Activated CD8-positive, alpha-beta memory T cell treated with anti-CD3 and anti-CD28 coated beads, Interleukin-2, amount 10 ng/mL, durations not matched to agents 7 days and 5 days (primary cell): ENCODE measurements at regions not wholly inside any gene's neighbourhood (a gene's known extent, or its start where the extent isn't known, plus 50 kb on each side); places are given as distances from the start of the nearest gene placed in this dataset.

Source experiments
- ATAC-seq: fragments of 150-1000 bp; cut with Tn5 transposase; one replicate; pipeline ENCODE4 v1.10.0; 2021; ENCODE audit warnings: moderate library complexity
- CTCF ChIA-PET: fragments of 350-600 bp; sonication (Branson Sonifier 250); formaldehyde crosslinking; loops from one replicate; lab custom pipeline; 2021; ENCODE audit warnings: antibody characterized with exemption; lab: Charles Lee
- DNase-seq: peaks from one replicate; pipeline ENCODE4 v3.0.0-alpha.2; 2020
- H3K27ac Mint-ChIP-seq: one replicate; pipeline ENCODE4 v1.8.0; 2021; ENCODE audit warnings: mild to moderate bottlenecking, mixed read lengths
- H3K27me3 Mint-ChIP-seq: one replicate; pipeline ENCODE4 v1.8.0; 2021; ENCODE audit warnings: mixed read lengths
- H3K36me3 Mint-ChIP-seq: one replicate; pipeline ENCODE4 v1.8.0; 2021; ENCODE audit warnings: mild to moderate bottlenecking, mixed read lengths
- H3K4me1 Mint-ChIP-seq: one replicate; pipeline ENCODE4 v1.8.0; 2021; ENCODE audit warnings: mixed read lengths
- H3K4me3 Mint-ChIP-seq: one replicate; pipeline ENCODE4 v1.8.0; 2021; ENCODE audit warnings: mild to moderate bottlenecking, moderate library complexity, mixed read lengths
- H3K9me3 Mint-ChIP-seq: one replicate; pipeline ENCODE4 v1.8.0; 2022; ENCODE audit warnings: low read depth, mixed read lengths

DNA sequence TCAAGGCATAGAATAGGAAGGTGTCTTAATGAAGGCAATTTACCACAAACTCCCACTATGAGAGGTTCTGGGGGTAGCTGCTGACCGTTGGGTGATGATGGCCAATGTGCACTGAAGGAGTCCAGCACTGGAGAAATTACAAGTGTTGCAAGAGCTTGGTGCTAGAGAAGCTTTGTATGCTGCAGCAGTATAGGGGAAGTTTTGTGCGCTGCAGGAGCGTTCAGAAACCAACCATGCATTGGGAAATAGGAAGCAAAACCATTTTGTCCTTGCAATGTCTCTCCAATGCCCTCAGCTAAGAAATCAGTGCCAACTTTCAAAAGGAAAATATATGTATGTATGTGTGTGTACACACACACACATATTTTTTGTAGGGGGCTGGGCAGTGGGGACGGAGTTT lies 441.6 kb upstream of the NAALADL2 start:
- DNase-seq (no peak), ATAC-seq (no peak)
- CTCF ChIA-PET: no interaction called here
- H3K9me3 Mint-ChIP-seq: peaks cover 2% of the 10 kb centered on the region
- H3K27me3 Mint-ChIP-seq: no peaks in the 10 kb centered on the region
- no peak overlapping the region for H3K27ac Mint-ChIP-seq
- no peaks in the 10 kb centered on the region for H3K36me3 Mint-ChIP-seq
- no peak overlapping the region for H3K4me3 Mint-ChIP-seq
- no peaks in the 10 kb centered on the region for H3K4me1 Mint-ChIP-seq

DNA sequence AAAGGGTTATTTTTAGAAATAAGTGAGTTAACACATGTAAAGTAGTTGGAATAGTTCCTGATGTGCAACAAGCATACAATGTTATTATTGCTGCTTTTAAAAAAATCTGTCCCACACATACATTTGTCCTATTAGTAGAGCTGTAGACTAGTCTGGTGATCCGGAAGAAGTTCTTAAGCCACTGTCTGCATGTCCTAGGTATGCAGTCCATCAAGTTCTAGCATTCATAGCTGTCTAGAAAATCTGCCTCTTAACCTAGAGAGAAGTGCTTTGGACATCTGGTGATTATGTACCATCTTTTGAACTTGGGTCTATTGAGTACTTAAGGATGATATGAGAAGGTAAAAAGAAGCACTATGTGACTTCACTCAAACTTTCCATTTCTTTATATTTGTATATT lies 439.9 kb upstream of the NAALADL2 start:
- no peaks in the 10 kb centered on the region for H3K27me3 Mint-ChIP-seq
- H3K36me3 Mint-ChIP-seq: no peaks in the 10 kb centered on the region
- no peak overlapping the region for H3K27ac Mint-ChIP-seq
- peaks cover 2% of the 10 kb centered on the region for H3K9me3 Mint-ChIP-seq
- H3K4me3 Mint-ChIP-seq: no peak overlapping the region
- ATAC-seq (no peak), DNase-seq (no peak)
- no peaks in the 10 kb centered on the region for H3K4me1 Mint-ChIP-seq
- CTCF ChIA-PET: no interaction called here

DNA sequence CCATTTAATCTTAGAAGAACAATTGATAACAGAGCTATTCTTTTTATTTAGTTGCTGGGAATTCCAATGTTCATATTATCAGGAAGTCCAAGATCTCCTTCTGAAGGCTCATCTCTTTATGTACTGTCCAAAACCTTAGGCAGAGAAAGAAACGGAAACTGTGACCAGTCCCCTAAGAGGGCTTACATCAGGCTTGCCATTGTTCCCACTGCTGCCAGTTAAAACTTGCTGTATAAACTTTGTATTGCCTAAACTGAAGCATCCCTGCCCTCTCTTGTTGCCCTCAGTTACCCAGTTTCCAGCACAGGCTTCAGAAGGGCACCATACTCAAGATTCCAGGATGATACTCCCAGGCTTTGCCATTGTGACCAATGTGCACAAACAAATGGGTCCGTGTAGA lies 435.2 kb upstream of the NAALADL2 start:
- Mint-ChIP-seq H3K9me3 (no peaks in the 10 kb centered on the region), H3K27me3 (no peaks in the 10 kb centered on the region), H3K4me3 (no peak overlapping the region), H3K4me1 (no peaks in the 10 kb centered on the region), H3K27ac (no peak overlapping the region), H3K36me3 (no peaks in the 10 kb centered on the region)
- DNase-seq (no peak), ATAC-seq (no peak)
- CTCF ChIA-PET: no interaction called here

DNA sequence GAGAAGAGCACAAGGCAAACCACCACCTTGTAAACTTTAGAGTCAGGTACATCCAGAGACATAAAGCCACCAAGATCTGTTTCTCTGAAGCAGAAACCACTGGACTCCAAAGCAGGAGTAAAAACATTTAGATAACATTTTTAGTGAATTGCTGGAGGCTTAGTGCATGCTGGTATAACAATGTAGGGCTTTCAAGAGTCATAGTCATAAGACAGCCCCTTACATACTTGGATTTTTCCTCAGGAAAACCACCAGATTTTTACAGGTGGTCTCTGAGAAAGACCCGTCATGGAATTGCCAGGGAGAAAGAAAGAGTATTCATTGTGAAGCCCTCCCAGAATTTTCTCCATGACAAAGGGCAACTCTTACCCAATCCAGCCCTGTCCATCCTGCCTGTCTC lies 434.5 kb upstream of the NAALADL2 start:
- Mint-ChIP-seq H3K27ac (no peak overlapping the region), H3K9me3 (no peaks in the 10 kb centered on the region), H3K27me3 (no peaks in the 10 kb centered on the region), H3K4me1 (no peaks in the 10 kb centered on the region), H3K4me3 (no peak overlapping the region), H3K36me3 (no peaks in the 10 kb centered on the region)
- ATAC-seq (no peak), DNase-seq (no peak)
- CTCF ChIA-PET: no interaction called here

DNA sequence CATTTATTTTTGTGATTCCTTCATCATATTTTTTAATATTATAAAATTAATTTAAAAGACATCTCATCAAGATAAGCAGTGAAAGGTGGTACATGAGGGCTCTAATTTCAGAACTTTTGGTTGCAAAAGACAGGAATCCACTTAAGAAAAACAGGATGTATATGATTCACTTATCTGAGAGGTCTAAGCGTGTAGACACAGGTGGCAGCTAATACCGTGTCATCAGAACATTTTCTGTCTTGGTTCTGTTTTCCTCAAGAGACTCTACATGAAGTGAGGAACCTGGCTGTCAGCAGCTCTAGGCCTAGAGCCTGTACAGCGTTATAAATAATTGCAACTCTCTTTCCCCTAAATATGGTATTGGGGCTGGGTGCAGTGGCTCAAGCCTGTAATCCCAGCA lies 433.7 kb upstream of the NAALADL2 start:
- H3K4me1 Mint-ChIP-seq: no peaks in the 10 kb centered on the region
- H3K27me3 Mint-ChIP-seq: no peaks in the 10 kb centered on the region
- CTCF ChIA-PET: no interaction called here
- H3K9me3 Mint-ChIP-seq: no peaks in the 10 kb centered on the region
- no peak overlapping the region for H3K4me3 Mint-ChIP-seq
- ATAC-seq (no peak), DNase-seq (no peak)
- no peaks in the 10 kb centered on the region for H3K36me3 Mint-ChIP-seq
- H3K27ac Mint-ChIP-seq: no peak overlapping the region

DNA sequence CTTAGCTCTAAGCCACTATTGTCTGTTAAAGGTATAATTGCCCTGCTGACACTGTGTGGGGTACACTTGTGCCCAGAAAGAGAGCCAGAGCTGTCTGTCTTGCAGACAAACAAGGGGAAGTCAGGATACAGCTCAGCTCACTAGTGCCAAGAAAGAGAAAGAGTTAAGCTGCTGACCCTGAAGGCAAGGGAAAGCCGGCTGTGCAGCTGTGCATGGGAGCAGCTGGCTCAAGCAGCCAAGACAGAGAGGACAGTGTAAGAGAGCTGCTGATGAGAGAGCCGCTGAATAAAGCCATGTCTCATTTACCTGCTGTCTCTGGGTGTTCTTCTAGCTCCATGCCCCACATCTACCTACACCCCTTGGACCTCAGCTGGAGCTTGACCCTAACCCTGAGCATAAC lies 428.1 kb upstream of the NAALADL2 start:
- Mint-ChIP-seq H3K4me1 (no peaks in the 10 kb centered on the region), H3K4me3 (no peak overlapping the region), H3K36me3 (no peaks in the 10 kb centered on the region), H3K27ac (no peak overlapping the region), H3K9me3 (no peaks in the 10 kb centered on the region), H3K27me3 (no peaks in the 10 kb centered on the region)
- ATAC-seq (no peak), DNase-seq (no peak)
- CTCF ChIA-PET: no interaction called here

DNA sequence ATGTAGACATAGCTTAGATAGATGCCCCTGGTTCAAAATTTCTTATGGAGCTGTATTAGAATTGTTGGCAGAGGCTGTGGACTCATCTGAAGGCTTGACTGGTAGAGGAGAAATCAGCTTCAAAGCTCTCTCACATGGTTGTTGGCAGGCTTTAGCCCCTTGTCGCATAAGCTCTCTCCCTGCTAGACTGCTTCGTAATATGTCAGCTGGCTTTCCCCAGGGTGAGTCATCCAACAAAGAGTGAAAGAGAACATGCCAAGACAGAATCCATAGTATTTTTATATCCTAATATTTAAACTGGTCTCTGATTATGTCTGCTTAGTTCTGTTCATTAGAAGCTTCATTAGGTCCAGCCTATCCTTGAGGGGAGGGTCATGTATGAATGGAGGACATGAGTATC lies 427.4 kb upstream of the NAALADL2 start:
- Mint-ChIP-seq H3K4me1 (no peaks in the 10 kb centered on the region), H3K4me3 (no peak overlapping the region), H3K9me3 (no peaks in the 10 kb centered on the region), H3K27me3 (no peaks in the 10 kb centered on the region), H3K27ac (no peak overlapping the region), H3K36me3 (no peaks in the 10 kb centered on the region)
- no peak for DNase-seq
- CTCF ChIA-PET: no interaction called here
- no peak for ATAC-seq

DNA sequence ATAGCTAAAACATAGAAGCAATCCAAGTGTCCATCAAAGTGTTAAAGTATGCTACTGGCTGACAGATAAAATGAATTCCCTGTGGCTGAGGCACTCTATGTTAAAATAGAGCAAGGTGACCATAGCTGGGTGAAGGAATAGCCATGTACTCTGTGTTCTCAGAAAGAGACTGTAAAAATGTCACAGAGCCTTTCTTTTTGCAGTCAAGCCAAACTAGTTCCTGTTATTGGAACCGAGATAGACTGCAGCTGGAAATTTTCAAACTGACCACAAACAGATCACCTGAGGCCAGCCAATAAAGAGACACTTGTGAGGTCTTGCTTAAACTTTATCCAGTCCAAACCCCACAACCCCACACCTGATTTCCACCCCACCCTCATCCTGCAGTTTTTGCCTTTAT lies 422.8 kb upstream of the NAALADL2 start:
- H3K27ac Mint-ChIP-seq: no peak overlapping the region
- no peak for DNase-seq

DNA sequence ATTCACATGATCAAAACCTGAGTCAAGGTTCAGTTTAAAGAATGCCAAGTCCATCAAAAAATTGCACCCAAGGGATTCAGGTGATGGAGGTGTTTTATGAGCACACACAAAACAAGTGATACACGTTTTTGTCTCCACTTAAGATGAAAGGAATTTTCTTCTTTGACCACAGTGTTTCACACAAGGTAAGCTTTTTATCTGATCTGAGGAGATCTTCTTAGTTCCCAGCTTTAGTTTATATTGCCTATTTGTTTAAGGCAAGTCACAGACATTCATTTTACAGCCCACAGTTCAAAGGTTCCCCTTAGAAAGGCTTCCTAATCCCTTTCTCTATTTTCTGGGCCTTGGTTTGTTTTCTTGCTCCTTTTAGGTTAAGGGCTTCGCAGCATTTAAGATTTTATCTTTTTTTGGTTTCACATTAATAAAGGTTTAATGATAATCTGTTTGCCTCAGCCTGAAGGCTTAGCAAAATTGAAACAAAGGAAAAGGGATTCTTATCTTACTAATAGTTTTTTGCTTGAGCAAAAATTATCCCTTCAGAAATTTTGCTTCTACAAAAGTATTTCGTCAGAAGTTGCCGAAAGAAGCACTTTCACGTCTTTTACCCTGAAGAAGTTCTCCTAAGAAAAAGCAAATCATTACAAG lies 420.5 kb upstream of the NAALADL2 start:
- ATAC-seq (no peak), DNase-seq (no peak)
- CTCF ChIA-PET: no interaction called here
- H3K9me3 Mint-ChIP-seq: no peaks in the 10 kb centered on the region
- no peak overlapping the region for H3K4me3 Mint-ChIP-seq
- H3K27ac Mint-ChIP-seq: no peak overlapping the region
- peaks cover 7% of the 10 kb centered on the region for H3K4me1 Mint-ChIP-seq
- H3K36me3 Mint-ChIP-seq: peaks cover 1% of the 10 kb centered on the region
- H3K27me3 Mint-ChIP-seq: peaks cover 26% of the 10 kb centered on the region

More for the DNA sequence above, 422.8 kb upstream of the NAALADL2 start:
- Mint-ChIP-seq H3K9me3 (no peaks in the 10 kb centered on the region), H3K36me3 (no peaks in the 10 kb centered on the region), H3K27me3 (peaks cover 19% of the 10 kb centered on the region), H3K4me3 (no peak overlapping the region), H3K4me1 (peaks cover 3% of the 10 kb centered on the region)
- no peak for ATAC-seq
- CTCF ChIA-PET: no interaction called here

DNA sequence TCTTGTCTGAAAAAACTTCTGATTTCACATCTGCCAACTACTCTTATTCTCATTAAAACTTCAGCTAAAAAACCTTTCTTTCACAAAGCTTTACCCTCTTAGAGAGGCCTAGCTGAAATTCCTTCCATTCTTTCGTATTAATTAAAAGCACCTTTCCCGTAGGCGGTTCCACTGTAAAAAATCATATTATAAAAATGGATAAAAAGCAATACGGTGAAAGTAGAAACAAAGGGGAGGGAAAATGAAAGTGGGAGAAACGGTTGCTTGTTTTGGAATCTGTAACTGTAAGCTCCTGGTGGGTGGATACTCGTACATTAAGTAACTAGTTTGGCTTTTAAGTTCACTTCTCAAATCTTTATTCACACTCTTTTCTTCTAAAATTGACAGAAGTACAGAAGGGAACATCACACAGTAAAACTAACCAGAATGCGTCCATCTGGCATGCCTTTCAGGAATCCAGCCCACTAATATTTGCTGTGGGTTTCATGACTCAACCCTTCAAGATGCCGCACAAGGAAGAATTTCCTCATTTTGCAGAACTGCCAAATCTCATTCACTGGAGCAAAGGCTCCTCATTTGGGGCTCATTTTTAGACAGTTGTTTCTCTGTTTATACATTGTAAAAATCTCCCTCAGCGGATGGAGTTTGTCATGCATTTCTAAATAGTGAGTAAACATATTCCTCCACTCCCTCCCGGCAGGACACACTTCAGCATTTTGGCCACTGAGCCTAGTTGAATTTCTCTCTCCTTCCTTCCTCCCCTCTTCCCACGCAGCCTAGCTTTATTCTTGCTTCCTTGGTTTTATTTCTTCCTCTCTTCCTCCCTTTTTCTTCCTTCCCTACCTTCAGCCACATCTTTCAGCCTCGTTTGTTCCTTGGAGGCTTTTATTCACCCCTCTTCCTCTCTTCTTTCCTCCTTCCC lies 419.5 kb upstream of the NAALADL2 start:
- Mint-ChIP-seq H3K4me1 (peaks cover 7% of the 10 kb centered on the region), H3K27ac (no peak overlapping the region), H3K4me3 (no peak overlapping the region), H3K9me3 (no peaks in the 10 kb centered on the region), H3K27me3 (peaks cover 26% of the 10 kb centered on the region), H3K36me3 (peaks cover 1% of the 10 kb centered on the region)
- DNase-seq (no peak), ATAC-seq (no peak)
- CTCF ChIA-PET: no interaction called here

DNA sequence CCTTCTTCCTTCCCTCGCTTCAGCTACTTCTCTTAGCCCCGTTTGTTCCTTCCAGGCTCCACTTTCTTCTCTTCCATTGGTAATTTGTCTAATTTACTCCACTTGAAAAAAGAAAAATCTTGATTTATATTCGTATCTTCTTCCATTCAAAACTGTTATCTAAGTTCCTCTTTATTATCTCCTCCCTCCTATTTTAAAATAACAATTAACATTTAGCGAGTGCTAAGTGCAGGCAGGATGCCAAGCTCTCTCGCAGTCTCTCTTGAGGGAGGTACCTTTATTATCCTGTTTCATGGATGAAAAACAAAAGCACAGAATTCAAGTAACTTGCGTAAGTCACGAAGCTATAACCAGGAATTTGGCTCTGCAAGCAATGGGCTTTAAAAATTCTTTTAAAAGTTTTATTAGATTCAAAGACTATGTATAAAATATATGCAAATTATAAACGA lies 418.9 kb upstream of the NAALADL2 start:
- Mint-ChIP-seq H3K27ac (no peak overlapping the region), H3K27me3 (peaks cover 26% of the 10 kb centered on the region), H3K4me1 (peaks cover 7% of the 10 kb centered on the region), H3K4me3 (peak overlapping the region; percentile 21), H3K36me3 (peaks cover 1% of the 10 kb centered on the region), H3K9me3 (no peaks in the 10 kb centered on the region)
- ATAC-seq (no peak), DNase-seq (no peak)
- CTCF ChIA-PET: no interaction called here

DNA sequence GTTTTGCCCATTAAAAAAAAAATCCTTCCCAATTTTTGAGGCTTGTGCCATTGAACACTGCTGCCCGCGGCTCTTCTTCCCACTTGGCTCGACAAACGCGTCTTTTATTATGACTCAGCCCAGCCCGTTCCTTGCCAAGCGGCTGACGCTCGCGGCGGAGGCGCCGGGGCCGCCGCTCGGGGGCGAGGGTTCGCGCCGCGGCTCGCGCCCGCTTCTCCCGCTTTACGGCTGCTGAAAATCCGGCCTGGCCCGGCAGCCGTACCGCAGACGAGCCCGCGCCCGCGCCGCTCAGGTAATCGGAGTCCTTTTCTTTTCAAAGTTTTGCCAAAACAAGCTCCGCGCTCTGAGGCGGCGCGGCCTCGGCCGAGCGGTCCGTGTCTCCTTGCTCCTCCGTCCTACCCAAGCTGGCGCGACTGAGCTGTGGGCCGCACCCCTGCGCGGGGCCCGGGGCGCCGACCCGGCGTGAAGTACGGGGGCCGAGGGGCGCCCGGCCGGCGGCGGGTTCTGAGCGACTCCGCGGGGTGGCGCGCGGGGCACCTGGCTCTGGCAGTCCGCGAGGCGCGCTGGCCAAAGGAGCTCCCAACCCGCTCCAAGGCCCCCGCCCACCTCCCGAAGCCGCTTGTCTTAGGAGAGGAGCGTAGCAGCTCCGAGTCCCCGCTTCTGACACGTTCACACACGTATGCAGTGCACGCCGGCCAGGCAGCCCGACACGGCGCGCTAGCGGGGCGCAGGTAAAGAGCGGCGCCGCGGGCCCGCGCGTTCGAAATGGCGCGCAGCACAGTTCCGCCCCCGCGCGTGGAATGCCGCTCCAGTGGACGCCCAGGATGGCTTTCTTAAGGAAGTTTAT lies 418.2 kb upstream of the NAALADL2 start:
- H3K9me3 Mint-ChIP-seq: no peaks in the 10 kb centered on the region
- H3K27me3 Mint-ChIP-seq: peaks cover 26% of the 10 kb centered on the region
- peaks cover 7% of the 10 kb centered on the region for H3K4me1 Mint-ChIP-seq
- CTCF ChIA-PET: no interaction called here
- ATAC-seq (peak; percentile 74), DNase-seq (peak; percentile 46)
- peak overlapping the region; percentile 46 for H3K4me3 Mint-ChIP-seq
- H3K36me3 Mint-ChIP-seq: peaks cover 1% of the 10 kb centered on the region
- no peak overlapping the region for H3K27ac Mint-ChIP-seq

DNA sequence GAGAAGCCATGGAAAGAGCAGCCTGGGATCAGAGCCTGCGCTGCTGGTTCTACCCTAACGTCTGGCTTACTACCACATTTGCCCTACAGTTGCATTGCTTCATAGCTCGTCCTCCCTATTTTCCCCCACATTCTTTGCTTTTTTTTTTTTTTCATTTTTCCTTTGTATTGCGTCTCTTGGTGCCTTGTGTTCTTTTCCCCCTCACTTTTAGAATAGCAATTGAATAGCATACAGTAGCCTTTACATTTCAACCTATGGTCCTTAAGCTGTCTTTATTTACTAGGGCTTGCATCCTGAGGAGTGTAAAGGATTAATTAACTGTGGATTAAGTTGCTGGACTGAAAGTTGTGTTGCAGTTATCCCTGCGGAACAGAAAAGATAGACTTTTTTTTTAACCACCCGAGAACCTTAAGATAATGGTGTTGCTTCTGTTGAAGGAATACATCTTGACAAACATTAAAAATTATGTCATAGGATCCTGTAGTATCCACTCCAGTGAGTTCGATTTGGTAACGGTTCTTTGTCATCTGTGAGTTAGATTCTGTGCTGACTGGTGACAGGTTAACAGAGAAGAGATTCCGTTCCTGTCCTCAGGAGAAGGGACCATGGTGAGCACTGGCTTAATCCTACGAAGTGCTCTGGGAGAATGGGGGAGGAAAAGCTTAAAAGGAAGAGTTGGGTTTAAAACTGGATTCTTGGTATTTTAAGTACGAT lies 417.4 kb upstream of the NAALADL2 start:
- CTCF ChIA-PET: no interaction called here
- no peak for DNase-seq

More for the DNA sequence above, 417.4 kb upstream of the NAALADL2 start:
- Mint-ChIP-seq H3K4me1 (peaks cover 7% of the 10 kb centered on the region), H3K27me3 (peaks cover 26% of the 10 kb centered on the region), H3K9me3 (no peaks in the 10 kb centered on the region), H3K27ac (peak overlapping the region; percentile 66), H3K36me3 (peaks cover 1% of the 10 kb centered on the region), H3K4me3 (peak overlapping the region; percentile 46)
- ATAC-seq: no peak
